ENCODE measurements at regions not wholly inside any gene's neighbourhood (a gene's known extent, or its start where the extent isn't known, plus 50 kb on each side); places are given as distances from the start of the nearest gene placed in this dataset.

DNA sequence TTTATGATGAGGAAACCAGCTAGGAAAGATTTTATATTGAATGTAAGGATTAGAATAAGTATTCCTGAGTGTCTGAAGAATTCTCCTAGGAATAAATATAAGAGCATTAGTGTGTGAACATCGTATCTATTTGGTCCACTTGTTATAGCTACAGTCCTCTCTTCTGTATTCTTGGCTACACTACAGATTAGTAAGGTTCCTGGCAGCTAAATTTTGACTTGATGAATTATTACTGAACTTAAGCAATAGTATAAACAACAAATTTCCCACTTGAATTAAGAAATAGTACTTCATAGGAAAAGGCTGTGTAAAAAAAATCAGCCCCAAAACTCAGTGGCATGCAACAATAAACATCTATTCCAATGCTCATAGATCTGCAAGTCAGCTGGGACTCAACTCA lies 138.4 kb upstream of the G2E3 start:
- no peak overlapping the region for H3K4me3 ChIP-seq (ENCODE audit: low read length)
- TF ChIP-seq, protein P1, sequence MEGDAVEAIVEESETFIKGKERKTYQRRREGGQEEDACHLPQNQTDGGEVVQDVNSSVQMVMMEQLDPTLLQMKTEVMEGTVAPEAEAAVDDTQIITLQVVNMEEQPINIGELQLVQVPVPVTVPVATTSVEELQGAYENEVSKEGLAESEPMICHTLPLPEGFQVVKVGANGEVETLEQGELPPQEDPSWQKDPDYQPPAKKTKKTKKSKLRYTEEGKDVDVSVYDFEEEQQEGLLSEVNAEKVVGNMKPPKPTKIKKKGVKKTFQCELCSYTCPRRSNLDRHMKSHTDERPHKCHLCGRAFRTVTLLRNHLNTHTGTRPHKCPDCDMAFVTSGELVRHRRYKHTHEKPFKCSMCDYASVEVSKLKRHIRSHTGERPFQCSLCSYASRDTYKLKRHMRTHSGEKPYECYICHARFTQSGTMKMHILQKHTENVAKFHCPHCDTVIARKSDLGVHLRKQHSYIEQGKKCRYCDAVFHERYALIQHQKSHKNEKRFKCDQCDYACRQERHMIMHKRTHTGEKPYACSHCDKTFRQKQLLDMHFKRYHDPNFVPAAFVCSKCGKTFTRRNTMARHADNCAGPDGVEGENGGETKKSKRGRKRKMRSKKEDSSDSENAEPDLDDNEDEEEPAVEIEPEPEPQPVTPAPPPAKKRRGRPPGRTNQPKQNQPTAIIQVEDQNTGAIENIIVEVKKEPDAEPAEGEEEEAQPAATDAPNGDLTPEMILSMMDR (IDR thresholded peaks at IDR 0.05; ENCODE audit: insufficient read depth, low read depth, low read length, missing control alignments) = no peak
- no peak for DNase-seq (ENCODE audit: low read depth)

GRCh38 chr14:30426463-30426862 lies 132.5 kb upstream of the G2E3 start:
- H3K4me3 ChIP-seq (ENCODE audit: low read length) = no peak overlapping the region
- no peak for DNase-seq (ENCODE audit: low read depth)
- TF ChIP-seq, protein P1 (IDR thresholded peaks at IDR 0.05; ENCODE audit: insufficient read depth, low read depth, low read length, missing control alignments) = no peak

GRCh38 chr14:30427401-30427800 lies 131.6 kb upstream of the G2E3 start:
- DNase-seq (ENCODE audit: low read depth) = no peak
- TF ChIP-seq, protein P1 (IDR thresholded peaks at IDR 0.05; ENCODE audit: insufficient read depth, low read depth, low read length, missing control alignments) = no peak
- no peak overlapping the region for H3K4me3 ChIP-seq (ENCODE audit: low read length)

GRCh38 chr14:30427846-30428245 lies 131.1 kb upstream of the G2E3 start:
- DNase-seq (ENCODE audit: low read depth) = no peak
- TF ChIP-seq, protein P1 (IDR thresholded peaks at IDR 0.05; ENCODE audit: insufficient read depth, low read depth, low read length, missing control alignments) = no peak
- H3K4me3 ChIP-seq (ENCODE audit: low read length) = no peak overlapping the region

DNA sequence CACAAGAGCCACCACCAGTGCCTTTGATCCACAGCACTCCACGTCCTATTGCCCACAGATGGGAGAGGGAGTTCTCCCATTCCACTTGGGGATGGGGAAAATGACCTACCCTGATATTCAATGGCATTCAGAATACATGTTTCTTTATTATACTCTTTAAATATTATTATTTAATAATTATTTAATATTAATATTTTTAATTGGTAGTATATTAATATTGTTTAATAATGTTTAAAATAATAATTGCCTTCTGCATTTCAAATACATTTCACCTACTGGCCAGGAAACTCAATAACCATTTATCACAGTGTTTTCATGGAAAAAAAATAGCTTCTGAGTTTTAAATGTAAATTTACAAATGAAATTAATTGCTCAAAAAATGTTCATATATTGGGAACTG lies 127.4 kb upstream of the G2E3 start:
- DNase-seq (ENCODE audit: low read depth) = no peak
- TF ChIP-seq, protein P1 (IDR thresholded peaks at IDR 0.05; ENCODE audit: insufficient read depth, low read depth, low read length, missing control alignments) = no peak

DNA sequence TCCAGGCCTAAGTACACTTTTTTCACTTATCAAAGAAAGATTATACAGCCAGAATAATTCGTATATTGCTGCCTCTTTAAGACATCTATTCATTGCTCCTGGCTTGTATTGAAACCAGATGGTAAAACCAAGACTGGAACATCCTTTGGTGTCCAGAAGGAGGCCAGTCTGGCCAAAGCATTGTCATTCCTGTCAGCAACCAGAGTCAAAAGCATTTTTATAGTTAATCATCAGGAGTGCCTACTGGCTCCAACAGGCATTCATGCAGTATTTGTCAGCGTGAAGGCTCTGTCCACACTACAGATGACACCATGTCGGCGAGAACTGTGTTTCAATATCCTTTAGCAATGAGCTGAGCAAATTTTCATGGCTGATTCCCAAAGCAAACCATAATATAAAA lies 118.0 kb upstream of the G2E3 start:
- TF ChIP-seq, protein P1 (IDR thresholded peaks at IDR 0.05; ENCODE audit: insufficient read depth, low read depth, low read length, missing control alignments) = no peak
- peak; percentile 13 for DNase-seq (ENCODE audit: low read depth)
- H3K4me3 ChIP-seq (ENCODE audit: low read length) = no peak overlapping the region

More for the DNA sequence above, 127.4 kb upstream of the G2E3 start:
- H3K4me3 ChIP-seq (ENCODE audit: low read length) = no peak overlapping the region

DNA sequence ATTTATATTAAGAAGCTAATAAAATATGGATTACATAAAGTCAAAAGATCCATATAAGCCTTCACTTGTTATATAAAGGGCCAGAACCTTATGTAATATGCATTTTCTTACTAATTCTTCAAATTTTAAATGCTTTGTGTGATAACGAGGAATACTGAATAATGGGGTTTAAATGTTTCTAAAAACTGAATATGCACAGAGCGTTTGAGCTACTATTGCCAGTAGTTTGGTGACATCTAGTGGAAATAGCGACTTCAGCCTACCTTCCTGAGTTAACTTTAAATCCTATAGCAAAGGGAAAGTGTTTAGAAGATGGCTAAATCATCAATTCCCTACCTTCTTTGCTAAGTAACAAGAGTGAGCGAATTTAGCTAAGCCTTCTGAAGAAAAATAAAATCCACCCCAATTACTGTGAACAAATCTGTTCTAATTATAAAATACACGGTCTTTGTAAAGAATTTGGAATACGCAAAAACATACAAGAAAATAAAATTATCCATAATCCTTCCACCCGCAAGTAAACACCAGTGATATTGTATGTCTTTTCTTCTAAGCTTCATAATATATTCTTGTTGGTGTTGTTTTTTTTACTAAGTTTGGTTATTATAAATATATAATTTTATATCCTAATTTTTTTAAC lies 115.5 kb upstream of the G2E3 start:
- TF ChIP-seq, protein P1 (IDR thresholded peaks at IDR 0.05; ENCODE audit: insufficient read depth, low read depth, low read length, missing control alignments) = peak; percentile 64
- DNase-seq (ENCODE audit: low read depth) = peak; percentile 49
- H3K4me3 ChIP-seq (ENCODE audit: low read length) = no peak overlapping the region
